ENCODE measurements at regions not wholly inside any gene's neighbourhood (a gene's known extent, or its start where the extent isn't known, plus 50 kb on each side); places are given as distances from the start of the nearest gene placed in this dataset.

DNA sequence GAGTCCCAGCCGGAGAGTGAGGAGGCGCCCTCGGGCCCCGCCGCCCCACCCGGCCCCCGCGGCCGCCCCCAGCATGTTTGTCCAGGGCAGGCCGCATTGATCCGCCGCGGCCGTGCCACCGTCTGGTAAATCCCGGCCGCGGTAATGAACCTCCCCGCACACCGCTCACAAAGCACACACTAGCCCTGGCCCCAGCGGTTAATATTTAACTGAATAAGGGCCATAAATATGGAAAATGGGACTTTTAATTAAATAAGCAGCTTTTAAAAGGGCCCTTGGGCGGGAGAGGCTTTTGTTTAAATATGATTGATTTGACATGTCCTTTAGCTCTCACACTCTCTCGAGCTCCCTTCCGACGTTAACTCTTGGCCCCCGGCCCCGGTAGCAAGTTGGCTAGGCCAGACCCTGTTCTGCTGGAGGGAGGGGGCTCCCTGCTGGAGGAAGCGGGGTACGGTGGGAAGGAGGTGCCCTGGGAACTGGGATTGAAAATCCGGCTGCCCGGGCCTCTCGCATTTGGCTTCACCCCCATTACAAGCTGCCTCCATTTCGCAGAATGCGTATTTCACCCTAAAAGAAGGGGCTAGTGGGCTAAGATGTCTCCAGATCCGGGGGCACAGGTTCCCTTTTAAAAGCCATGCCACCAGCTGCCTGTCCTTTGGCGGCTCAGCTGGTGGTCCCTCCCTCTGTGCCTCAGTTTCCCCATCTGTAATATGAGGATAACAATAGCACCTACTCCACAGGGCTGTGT lies 199.8 kb downstream of the RBM19 start:
- DNase-seq (ENCODE audit: low read depth, low spot score) = no peak

DNA sequence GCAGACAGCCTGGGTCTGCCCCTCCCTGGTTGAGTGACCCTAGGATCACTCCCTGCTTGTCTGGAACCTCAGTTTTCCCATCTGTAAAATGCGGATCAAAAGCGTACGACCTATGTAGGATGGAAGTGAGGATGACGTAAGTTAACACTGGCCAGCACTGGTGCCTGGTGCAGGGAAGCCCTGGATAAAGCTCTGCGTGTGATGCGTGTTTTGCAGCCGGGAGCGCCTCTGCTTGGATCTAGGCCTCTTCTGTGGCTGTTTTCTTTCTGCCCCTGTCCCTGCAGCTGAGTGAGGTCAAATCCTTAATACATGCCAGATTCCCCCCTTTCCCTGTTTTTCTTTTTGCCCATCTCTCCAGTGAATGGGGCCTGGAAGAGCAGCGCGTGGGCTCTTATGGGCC lies 201.5 kb downstream of the RBM19 start:
- Histone ChIP-seq H3K36me3 (ENCODE audit: control insufficient read depth, insufficient read depth, low read length) (no peaks in the 10 kb centered on the region), H3K4me1 (ENCODE audit: control insufficient read depth, insufficient read depth, low read length) (no peaks in the 10 kb centered on the region), H3K27me3 (ENCODE audit: control insufficient read depth, insufficient read depth, low read length) (no peaks in the 10 kb centered on the region), H3K9me3 (ENCODE audit: control insufficient read depth, insufficient read depth, low read length) (no peaks in the 10 kb centered on the region), H3K27ac (ENCODE audit: low read length) (no peak overlapping the region), H3K4me3 (ENCODE audit: low read length) (no peak overlapping the region)
- no peak for DNase-seq (ENCODE audit: low read depth, low spot score)
- WGBS (ENCODE audit: insufficient coverage, insufficient read length) = no CpG with 5 or more reads among the region's 10 CpGs

More for the DNA sequence above, 199.8 kb downstream of the RBM19 start:
- H3K4me3 ChIP-seq (ENCODE audit: low read length) = no peak overlapping the region
- H3K27me3 ChIP-seq (ENCODE audit: control insufficient read depth, insufficient read depth, low read length) = no peaks in the 10 kb centered on the region
- H3K4me1 ChIP-seq (ENCODE audit: control insufficient read depth, insufficient read depth, low read length) = no peaks in the 10 kb centered on the region
- H3K27ac ChIP-seq (ENCODE audit: low read length) = no peak overlapping the region
- H3K36me3 ChIP-seq (ENCODE audit: control insufficient read depth, insufficient read depth, low read length) = no peaks in the 10 kb centered on the region
- no CpG with 5 or more reads among the region's 36 CpGs for WGBS (ENCODE audit: insufficient coverage, insufficient read length)
- H3K9me3 ChIP-seq (ENCODE audit: control insufficient read depth, insufficient read depth, low read length) = no peaks in the 10 kb centered on the region

DNA sequence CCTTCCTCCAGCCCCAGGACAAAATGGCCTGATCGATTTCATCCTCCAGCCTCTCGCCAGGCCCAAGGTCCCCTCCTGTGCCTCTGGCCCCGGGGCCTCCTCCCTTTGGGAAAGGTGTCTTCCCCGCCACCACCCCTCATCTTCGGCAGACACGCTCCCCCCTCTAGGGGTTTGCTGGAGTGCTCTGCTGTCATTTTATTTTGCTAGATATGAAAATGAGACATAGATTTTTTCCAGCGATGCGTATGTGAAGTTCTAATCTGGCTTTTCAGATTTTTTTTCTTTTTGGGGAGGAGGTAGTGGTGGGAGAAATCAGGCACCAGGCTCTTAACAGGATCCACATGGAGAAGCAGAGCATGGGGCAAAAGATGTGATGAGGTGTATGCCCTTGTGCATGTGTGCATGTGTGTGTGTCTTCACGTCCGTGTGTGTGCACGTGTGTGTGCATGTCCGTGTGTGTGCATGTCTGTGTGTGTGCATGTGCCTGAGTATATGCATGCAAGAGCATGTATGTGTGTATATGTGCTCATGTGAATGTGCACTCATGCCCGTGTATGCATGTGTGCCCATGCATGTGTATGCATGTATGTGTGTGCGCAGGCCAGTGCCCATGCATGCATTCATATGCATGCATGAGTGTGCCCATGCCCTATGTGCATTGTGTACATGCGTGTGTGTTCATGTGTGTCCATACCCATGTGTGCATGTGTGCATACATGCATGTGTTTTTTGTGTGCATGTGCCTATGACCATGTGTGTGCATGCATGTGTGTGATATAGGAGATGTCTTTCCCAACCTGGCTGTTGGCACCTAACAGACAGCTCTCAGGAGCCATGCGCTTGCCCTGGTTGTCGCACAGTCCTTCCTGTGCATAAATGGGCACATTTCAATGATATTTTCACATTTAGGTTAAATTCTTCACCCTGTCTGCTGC lies 203.0 kb downstream of the RBM19 start:
- Histone ChIP-seq H3K36me3 (ENCODE audit: control insufficient read depth, insufficient read depth, low read length) (no peaks in the 10 kb centered on the region), H3K4me3 (ENCODE audit: low read length) (no peak overlapping the region), H3K27ac (ENCODE audit: low read length) (no peak overlapping the region), H3K4me1 (ENCODE audit: control insufficient read depth, insufficient read depth, low read length) (no peaks in the 10 kb centered on the region), H3K9me3 (ENCODE audit: control insufficient read depth, insufficient read depth, low read length) (no peaks in the 10 kb centered on the region), H3K27me3 (ENCODE audit: control insufficient read depth, insufficient read depth, low read length) (no peaks in the 10 kb centered on the region)
- no peak for DNase-seq (ENCODE audit: low read depth, low spot score)
- no CpG with 5 or more reads among the region's 17 CpGs for WGBS (ENCODE audit: insufficient coverage, insufficient read length)

DNA sequence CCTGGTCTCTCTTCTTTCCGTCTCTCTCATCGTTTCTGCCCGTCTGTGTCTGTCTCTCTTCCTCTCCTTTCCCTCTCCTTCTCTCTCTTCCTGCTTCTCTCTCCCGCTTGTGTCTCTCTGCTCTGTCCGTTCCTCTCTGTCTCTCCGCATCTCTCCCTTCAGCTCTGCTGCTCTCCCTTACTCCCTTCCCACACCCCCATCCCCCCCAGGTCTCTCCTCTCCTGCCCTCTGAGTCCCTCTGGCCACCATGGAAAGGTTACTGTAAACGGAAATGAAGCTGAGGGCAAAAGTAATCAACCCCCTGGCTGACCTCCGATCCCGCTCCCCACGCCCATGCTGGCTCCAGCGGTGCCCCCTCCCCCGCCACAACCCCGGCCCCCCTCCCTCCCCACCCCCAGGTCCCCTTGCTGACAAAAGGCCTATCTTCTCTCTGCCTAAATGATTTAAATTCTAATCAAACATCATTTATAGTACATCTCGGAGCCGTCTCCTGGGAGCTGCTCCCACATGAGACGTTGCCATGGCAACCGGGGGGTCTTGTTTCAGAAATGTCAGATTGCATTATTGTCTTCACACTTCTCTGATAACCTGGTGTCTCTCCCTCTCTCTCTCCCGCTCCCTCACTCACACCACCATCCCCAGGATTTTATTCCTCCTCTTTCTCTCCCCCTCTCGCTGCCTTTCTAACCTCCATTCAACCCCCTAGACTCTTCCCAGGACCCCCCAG lies 203.8 kb downstream of the RBM19 start:
- 100% methylated on average over 1 of the region's 19 CpGs for WGBS (ENCODE audit: insufficient coverage, insufficient read length)
- Histone ChIP-seq H3K27me3 (ENCODE audit: control insufficient read depth, insufficient read depth, low read length) (no peaks in the 10 kb centered on the region), H3K36me3 (ENCODE audit: control insufficient read depth, insufficient read depth, low read length) (no peaks in the 10 kb centered on the region), H3K9me3 (ENCODE audit: control insufficient read depth, insufficient read depth, low read length) (no peaks in the 10 kb centered on the region), H3K4me3 (ENCODE audit: low read length) (no peak overlapping the region), H3K4me1 (ENCODE audit: control insufficient read depth, insufficient read depth, low read length) (no peaks in the 10 kb centered on the region), H3K27ac (ENCODE audit: low read length) (no peak overlapping the region)
- no peak for DNase-seq (ENCODE audit: low read depth, low spot score)

DNA sequence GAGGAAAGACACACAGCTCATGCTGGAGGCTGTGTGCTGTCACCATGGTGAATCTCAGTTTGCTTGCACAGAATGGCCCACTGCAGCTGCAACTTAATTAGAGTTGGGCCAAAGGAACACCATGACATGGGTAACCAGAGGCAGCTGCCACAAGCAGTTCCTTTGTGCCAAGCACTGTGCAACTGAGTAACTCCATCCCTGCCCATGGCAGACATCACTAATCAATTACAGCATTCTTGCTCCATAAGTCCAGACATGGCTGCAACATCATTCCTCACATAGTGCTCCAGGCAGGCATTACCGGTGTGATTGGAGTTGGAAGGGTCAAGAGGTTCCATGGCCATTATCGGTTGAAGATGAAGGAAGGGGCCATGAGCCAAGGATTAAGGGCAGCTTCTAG lies 207.0 kb downstream of the RBM19 start:
- no CpG with 5 or more reads among the region's 2 CpGs for WGBS (ENCODE audit: insufficient coverage, insufficient read length)
- H3K27me3 ChIP-seq (ENCODE audit: control insufficient read depth, insufficient read depth, low read length) = no peaks in the 10 kb centered on the region
- DNase-seq (ENCODE audit: low read depth, low spot score) = no peak
- H3K27ac ChIP-seq (ENCODE audit: low read length) = no peak overlapping the region
- H3K4me1 ChIP-seq (ENCODE audit: control insufficient read depth, insufficient read depth, low read length) = no peaks in the 10 kb centered on the region
- H3K36me3 ChIP-seq (ENCODE audit: control insufficient read depth, insufficient read depth, low read length) = no peaks in the 10 kb centered on the region
- no peak overlapping the region for H3K4me3 ChIP-seq (ENCODE audit: low read length)
- no peaks in the 10 kb centered on the region for H3K9me3 ChIP-seq (ENCODE audit: control insufficient read depth, insufficient read depth, low read length)

DNA sequence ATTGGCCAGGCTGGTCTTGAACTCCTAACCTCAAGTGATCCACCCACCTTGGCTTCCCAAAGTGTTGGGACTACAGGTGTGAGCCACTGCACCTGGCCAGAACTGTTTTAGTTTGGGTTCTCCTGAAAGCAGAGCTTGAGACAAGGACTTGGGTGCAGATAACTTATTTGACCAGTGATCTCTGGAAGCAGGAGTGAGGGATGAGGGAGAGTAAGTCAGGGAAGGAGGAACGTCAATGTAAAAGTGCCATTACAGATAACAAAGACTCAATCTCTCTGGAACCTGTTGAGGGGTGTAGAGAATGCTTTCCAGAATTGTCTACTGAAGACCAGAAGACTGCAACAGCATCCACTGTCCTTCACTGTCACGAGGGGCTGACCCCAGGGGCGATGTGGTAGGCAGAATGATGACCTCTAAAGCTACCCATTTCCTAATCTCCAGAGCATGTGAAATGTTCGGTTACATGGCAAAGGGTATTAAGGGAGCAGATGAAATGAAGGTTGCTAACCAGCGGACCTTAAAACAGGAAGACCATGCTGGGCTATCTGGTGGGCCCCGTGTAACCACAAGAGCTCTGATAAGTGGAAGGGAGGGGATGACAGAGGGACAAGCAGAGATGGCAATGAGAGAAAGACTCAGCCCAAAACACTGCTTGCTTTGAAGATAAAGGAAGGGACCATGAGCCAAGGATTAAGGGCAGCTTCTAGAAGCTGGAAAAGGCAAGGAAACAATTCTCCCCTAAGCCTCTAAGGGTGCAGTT lies 207.8 kb downstream of the RBM19 start:
- Histone ChIP-seq H3K27ac (ENCODE audit: low read length) (no peak overlapping the region), H3K4me3 (ENCODE audit: low read length) (no peak overlapping the region), H3K4me1 (ENCODE audit: control insufficient read depth, insufficient read depth, low read length) (no peaks in the 10 kb centered on the region), H3K9me3 (ENCODE audit: control insufficient read depth, insufficient read depth, low read length) (no peaks in the 10 kb centered on the region), H3K27me3 (ENCODE audit: control insufficient read depth, insufficient read depth, low read length) (no peaks in the 10 kb centered on the region), H3K36me3 (ENCODE audit: control insufficient read depth, insufficient read depth, low read length) (no peaks in the 10 kb centered on the region)
- WGBS (ENCODE audit: insufficient coverage, insufficient read length) = no CpG with 5 or more reads among the region's 6 CpGs
- no peak for DNase-seq (ENCODE audit: low read depth, low spot score)

DNA sequence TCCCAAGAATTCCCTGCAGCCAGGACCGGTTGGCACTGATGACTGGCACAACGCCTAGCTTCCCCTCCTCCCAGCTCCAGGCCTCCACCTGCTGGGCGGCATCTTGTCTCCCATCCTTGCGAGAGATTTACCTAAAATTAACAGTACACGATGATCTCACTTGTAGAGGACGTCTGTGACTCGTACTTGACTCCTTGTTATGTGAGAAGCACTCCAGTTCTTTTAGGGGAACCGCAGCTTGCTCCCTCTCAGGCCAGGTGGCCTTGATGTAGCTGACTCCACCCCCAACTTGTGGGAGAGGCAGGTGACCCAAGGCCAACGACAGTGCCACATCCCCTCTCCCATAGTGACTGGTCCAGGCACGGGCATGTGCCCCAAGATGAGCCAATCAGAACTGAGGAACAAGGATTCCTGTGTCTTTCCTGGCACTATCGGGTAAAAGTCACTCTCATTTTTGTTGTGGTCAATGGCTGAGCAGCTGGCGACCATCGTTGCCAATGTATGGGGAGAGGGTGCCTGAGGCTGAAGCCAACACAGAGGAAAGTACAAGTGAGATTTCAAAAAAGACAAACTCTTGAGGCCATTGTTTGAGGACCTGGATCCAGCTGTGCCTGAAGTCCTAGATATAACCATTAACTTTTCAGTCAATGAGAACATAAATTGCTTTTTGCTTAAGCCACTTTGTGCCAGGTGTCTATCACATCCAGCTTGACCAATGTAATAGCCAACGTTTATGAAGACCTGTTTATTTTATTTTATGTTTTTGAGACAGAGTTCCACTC lies 208.7 kb downstream of the RBM19 start:
- WGBS (ENCODE audit: insufficient coverage, insufficient read length) = no CpG with 5 or more reads among the region's 14 CpGs
- H3K9me3 ChIP-seq (ENCODE audit: control insufficient read depth, insufficient read depth, low read length) = no peaks in the 10 kb centered on the region
- no peaks in the 10 kb centered on the region for H3K36me3 ChIP-seq (ENCODE audit: control insufficient read depth, insufficient read depth, low read length)
- DNase-seq (ENCODE audit: low read depth, low spot score) = no peak
- no peak overlapping the region for H3K4me3 ChIP-seq (ENCODE audit: low read length)
- no peak overlapping the region for H3K27ac ChIP-seq (ENCODE audit: low read length)
- no peaks in the 10 kb centered on the region for H3K4me1 ChIP-seq (ENCODE audit: control insufficient read depth, insufficient read depth, low read length)
- H3K27me3 ChIP-seq (ENCODE audit: control insufficient read depth, insufficient read depth, low read length) = no peaks in the 10 kb centered on the region

DNA sequence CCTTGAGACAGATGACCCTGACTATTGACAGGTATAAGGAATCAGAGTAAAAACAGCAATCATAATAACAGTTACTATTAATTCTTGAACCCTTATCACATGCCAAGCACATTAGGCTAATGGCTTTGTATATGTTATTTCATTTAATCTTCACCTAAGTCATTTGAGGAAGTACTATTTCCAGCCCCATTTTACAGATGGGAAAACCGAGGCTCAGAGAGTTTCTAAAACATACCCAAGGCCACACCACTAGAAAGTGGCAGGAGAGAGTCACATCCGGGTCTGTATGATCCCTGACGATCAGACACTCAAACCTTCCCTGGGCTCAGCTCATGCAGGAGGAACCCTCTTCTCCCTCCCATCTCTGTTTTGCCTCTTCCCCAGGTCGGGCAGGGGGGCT lies 209.5 kb downstream of the RBM19 start:
- Histone ChIP-seq H3K9me3 (ENCODE audit: control insufficient read depth, insufficient read depth, low read length) (no peaks in the 10 kb centered on the region), H3K4me1 (ENCODE audit: control insufficient read depth, insufficient read depth, low read length) (no peaks in the 10 kb centered on the region), H3K27ac (ENCODE audit: low read length) (no peak overlapping the region), H3K27me3 (ENCODE audit: control insufficient read depth, insufficient read depth, low read length) (no peaks in the 10 kb centered on the region), H3K36me3 (ENCODE audit: control insufficient read depth, insufficient read depth, low read length) (no peaks in the 10 kb centered on the region), H3K4me3 (ENCODE audit: low read length) (no peak overlapping the region)
- no peak for DNase-seq (ENCODE audit: low read depth, low spot score)
- no CpG with 5 or more reads among the region's 4 CpGs for WGBS (ENCODE audit: insufficient coverage, insufficient read length)

DNA sequence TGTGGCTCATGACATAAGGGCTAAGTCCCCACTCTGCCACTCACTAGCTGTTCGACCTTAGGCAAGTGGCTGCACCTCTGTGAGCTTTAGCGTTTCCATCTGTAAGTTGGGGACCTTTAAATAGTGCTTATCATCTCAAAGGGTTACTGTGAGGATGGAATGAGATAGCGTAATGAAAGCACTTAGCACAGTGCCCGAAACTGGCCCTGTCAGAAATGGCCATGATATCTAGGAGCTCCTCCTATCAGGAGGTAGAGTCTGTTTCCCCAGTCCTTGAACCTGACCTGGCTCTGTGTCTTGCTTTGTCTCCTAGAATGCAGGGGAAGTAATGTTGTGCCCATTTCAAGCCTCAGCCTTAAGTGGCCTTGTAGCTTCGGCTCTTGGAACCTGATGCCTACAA lies 211.0 kb downstream of the RBM19 start:
- no peak overlapping the region for H3K4me3 ChIP-seq (ENCODE audit: low read length)
- no peak for DNase-seq (ENCODE audit: low read depth, low spot score)
- no peak overlapping the region for H3K27ac ChIP-seq (ENCODE audit: low read length)
- no CpG with 5 or more reads among the region's 5 CpGs for WGBS (ENCODE audit: insufficient coverage, insufficient read length)
- no peaks in the 10 kb centered on the region for H3K27me3 ChIP-seq (ENCODE audit: control insufficient read depth, insufficient read depth, low read length)
- no peaks in the 10 kb centered on the region for H3K9me3 ChIP-seq (ENCODE audit: control insufficient read depth, insufficient read depth, low read length)
- no peaks in the 10 kb centered on the region for H3K36me3 ChIP-seq (ENCODE audit: control insufficient read depth, insufficient read depth, low read length)
- no peaks in the 10 kb centered on the region for H3K4me1 ChIP-seq (ENCODE audit: control insufficient read depth, insufficient read depth, low read length)

Measured in iPS DF 6.9 (cell line).